PC-3 (cell line): ENCODE measurements at regions not wholly inside any gene's neighbourhood (a gene's known extent, or its start where the extent isn't known, plus 50 kb on each side); places are given as distances from the start of the nearest gene placed in this dataset.

Experiments
- ATAC-seq: fragments of 200-7000 bp; cut with Tn5 transposase; 2 replicates; pipeline ENCODE4 v1.9.1; 2020; ENCODE audit warnings: mild to moderate bottlenecking, moderate library complexity
- BruUV-seq: library from RNA; stranded (reverse); fragments of 400-500 nt; replicated peaks from 2 replicates; lab custom pipeline; 2021; lab: Mats Ljungman, UMichigan
- CTCF ChIA-PET: fragments of 300-600 bp; sonication (Branson Sonifier 250); formaldehyde crosslinking; loops from one replicate; lab custom pipeline; 2022; ENCODE audit warnings: antibody characterized with exemption; lab: Charles Lee
- POLR2A ChIA-PET: fragments of 300-600 bp; sonication (Branson Sonifier 250); formaldehyde crosslinking; loops from one replicate; lab custom pipeline; 2022; ENCODE audit warnings: antibody characterized with exemption; ENCODE audit not compliant: unreplicated experiment; lab: Charles Lee
- DNase-seq: peaks from one replicate; pipeline ENCODE4 v3.0.0-alpha.2; 2015
- H2AFZ ChIP-seq: fragments of 300-600 bp; sonication (generic); 2 replicates; pipeline ENCODE4 v1.6.0; 2016; ENCODE audit warnings: antibody characterized with exemption, low read length
- H3F3A ChIP-seq: fragments of 300-600 bp; sonication (generic); one replicate; pipeline ENCODE4 v1.6.0; 2017; ENCODE audit warnings: antibody characterized with exemption, low read length, control low read depth, mild to moderate bottlenecking; ENCODE audit not compliant: unreplicated experiment
- H3K27ac ChIP-seq: fragments of 300-600 bp; sonication (generic); 2 replicates; pipeline ENCODE4 v1.5.1; 2016; ENCODE audit warnings: mild to moderate bottlenecking, low read length
- H3K27me3 ChIP-seq: fragments of 300-600 bp; sonication (generic); 2 replicates; pipeline ENCODE4 v1.6.1; 2016; ENCODE audit warnings: low read length, mixed read lengths
- H3K36me3 ChIP-seq: fragments of 300-600 bp; sonication (generic); 2 replicates; pipeline ENCODE4 v1.6.1; 2016; ENCODE audit warnings: low read depth, mixed run types, low read length, mixed read lengths
- H3K4me1 ChIP-seq: fragments of 300-600 bp; sonication (generic); 2 replicates; pipeline ENCODE4 v1.5.1; 2016; ENCODE audit warnings: low read length; ENCODE audit not compliant: insufficient read depth
- H3K4me2 ChIP-seq: fragments of 300-600 bp; sonication (generic); 2 replicates; pipeline ENCODE4 v1.6.0; 2016; ENCODE audit warnings: low read length
- H3K4me3 ChIP-seq: fragments of 300-600 bp; sonication (generic); 2 replicates; pipeline ENCODE4 v1.5.1; 2016; ENCODE audit warnings: mild to moderate bottlenecking, low read length, mixed read lengths
- H3K79me2 ChIP-seq: fragments of 300-600 bp; sonication (generic); 2 replicates; pipeline ENCODE4 v1.6.1; 2017; ENCODE audit warnings: low read length, mixed read lengths
- H3K9ac ChIP-seq: fragments of 300-600 bp; sonication (generic); 2 replicates; pipeline ENCODE4 v1.6.0; 2016; ENCODE audit warnings: mild to moderate bottlenecking, low read length
- H3K9me2 ChIP-seq: fragments of 300-600 bp; sonication (generic); replicated peaks from 2 replicates; pipeline ENCODE4 v1.6.1; 2016; ENCODE audit warnings: mixed run types, low read length, mixed read lengths
- H3K9me3 ChIP-seq: fragments of 300-600 bp; sonication (generic); 2 replicates; pipeline ENCODE4 v1.6.1; 2016; ENCODE audit warnings: low read length, mixed read lengths
- H4K20me1 ChIP-seq: fragments of 300-600 bp; sonication (generic); 2 replicates; pipeline ENCODE4 v1.6.1; 2016; ENCODE audit warnings: low read length, mixed read lengths
- EZH2 ChIP-seq: fragments of 300-600 bp; sonication (generic); IDR thresholded peaks from one replicate; pipeline ENCODE4 v1.6.1; 2017; ENCODE audit warnings: antibody characterized with exemption, mild to moderate bottlenecking, low read length; ENCODE audit not compliant: unreplicated experiment
- EZH2phosphoT487 ChIP-seq: fragments of 300-600 bp; sonication (generic); IDR thresholded peaks from 2 replicates; pipeline ENCODE4 v1.6.1; 2018; ENCODE audit warnings: mild to moderate bottlenecking, antibody characterized with exemption, low read length, borderline replicate concordance
- intact Hi-C: fragments of 100-400 bp; cut with micrococcal nuclease; formaldehyde crosslinking; loops from 2 replicates; pipeline ENCODE4 v1.9.0; 2023
- TF ChIP-seq, protein P1 (sequence below): fragments of 300-600 bp; sonication (generic); conservative IDR thresholded peaks from 2 replicates; pipeline ENCODE4 v1.5.1; 2017; ENCODE audit warnings: antibody characterized with exemption, low read depth, mild to moderate bottlenecking, low read length

GRCh38 chrX:122857734-122858133 lies 326.3 kb upstream of the GRIA3 start:
- ChIA-PET POLR2A (no interaction called here), CTCF (no interaction called here)
- H3K4me1 ChIP-seq = no peaks in the 10 kb centered on the region
- no peaks in the 10 kb centered on the region for H3K27me3 ChIP-seq
- H4K20me1 ChIP-seq = no peaks in the 10 kb centered on the region
- no peak overlapping the region for H3K9ac ChIP-seq
- H3K36me3 ChIP-seq = no peaks in the 10 kb centered on the region
- intact Hi-C loops = no loop called here
- H3K79me2 ChIP-seq = no peaks in the 10 kb centered on the region
- no peaks in the 10 kb centered on the region for H3K9me2 ChIP-seq
- H3K9me3 ChIP-seq = no peaks in the 10 kb centered on the region
- H3K4me2 ChIP-seq = no peak overlapping the region
- H3K4me3 ChIP-seq = no peak overlapping the region
- ATAC-seq (no peak), DNase-seq (no peak)
- no peaks in the 10 kb centered on the region for H3F3A ChIP-seq
- BruUV-seq = no TSS peak
- TF ChIP-seq, protein P1, sequence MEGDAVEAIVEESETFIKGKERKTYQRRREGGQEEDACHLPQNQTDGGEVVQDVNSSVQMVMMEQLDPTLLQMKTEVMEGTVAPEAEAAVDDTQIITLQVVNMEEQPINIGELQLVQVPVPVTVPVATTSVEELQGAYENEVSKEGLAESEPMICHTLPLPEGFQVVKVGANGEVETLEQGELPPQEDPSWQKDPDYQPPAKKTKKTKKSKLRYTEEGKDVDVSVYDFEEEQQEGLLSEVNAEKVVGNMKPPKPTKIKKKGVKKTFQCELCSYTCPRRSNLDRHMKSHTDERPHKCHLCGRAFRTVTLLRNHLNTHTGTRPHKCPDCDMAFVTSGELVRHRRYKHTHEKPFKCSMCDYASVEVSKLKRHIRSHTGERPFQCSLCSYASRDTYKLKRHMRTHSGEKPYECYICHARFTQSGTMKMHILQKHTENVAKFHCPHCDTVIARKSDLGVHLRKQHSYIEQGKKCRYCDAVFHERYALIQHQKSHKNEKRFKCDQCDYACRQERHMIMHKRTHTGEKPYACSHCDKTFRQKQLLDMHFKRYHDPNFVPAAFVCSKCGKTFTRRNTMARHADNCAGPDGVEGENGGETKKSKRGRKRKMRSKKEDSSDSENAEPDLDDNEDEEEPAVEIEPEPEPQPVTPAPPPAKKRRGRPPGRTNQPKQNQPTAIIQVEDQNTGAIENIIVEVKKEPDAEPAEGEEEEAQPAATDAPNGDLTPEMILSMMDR = no peak
- TF ChIP-seq EZH2 (no peak), EZH2phosphoT487 (no peak)
- no peak overlapping the region for H3K27ac ChIP-seq
- no peak overlapping the region for H2AFZ ChIP-seq

- no peak overlapping the region for H3K4me3 ChIP-seq
- no peak overlapping the region for H3K9ac ChIP-seq
- H3K79me2 ChIP-seq = no peaks in the 10 kb centered on the region
- H4K20me1 ChIP-seq = no peaks in the 10 kb centered on the region
- ChIA-PET POLR2A (no interaction called here), CTCF (no interaction called here)
- no peak overlapping the region for H3K27ac ChIP-seq
- no TSS peak for BruUV-seq
- H3K9me2 ChIP-seq = no peaks in the 10 kb centered on the region
- no peak overlapping the region for H2AFZ ChIP-seq
- no peak overlapping the region for H3K4me2 ChIP-seq
- no peak for DNase-seq
- no peaks in the 10 kb centered on the region for H3K9me3 ChIP-seq
- H3K4me1 ChIP-seq = no peaks in the 10 kb centered on the region
- H3F3A ChIP-seq = no peaks in the 10 kb centered on the region
- no peak for TF ChIP-seq EZH2
- no peak for TF ChIP-seq EZH2phosphoT487
- TF ChIP-seq, protein P1 = no peak
- ATAC-seq = no peak
- no peaks in the 10 kb centered on the region for H3K27me3 ChIP-seq
- intact Hi-C loops = no loop called here
- H3K36me3 ChIP-seq = no peaks in the 10 kb centered on the region
These were observed 321.0 kb upstream of the GRIA3 start for GRCh38 chrX:122863067-122863466.

DNA sequence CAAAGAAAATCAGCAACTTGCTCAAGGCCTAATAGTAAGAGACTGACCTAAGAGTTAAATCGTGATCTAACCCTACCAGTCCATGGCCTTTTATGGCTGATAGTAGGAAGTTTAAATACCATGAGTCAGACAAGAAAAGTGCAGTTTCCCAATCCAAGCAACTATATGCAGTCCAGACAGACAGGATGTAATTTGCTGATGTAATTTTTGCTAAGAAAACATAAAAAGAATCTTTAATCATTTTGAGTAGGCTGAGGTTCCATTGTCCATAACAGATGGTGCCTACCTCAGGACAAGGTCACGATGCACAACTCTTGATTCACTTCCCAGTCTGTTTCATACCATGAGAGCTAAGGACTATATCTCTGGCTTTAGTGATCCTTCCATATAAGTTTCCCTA lies 317.5 kb upstream of the GRIA3 start:
- Histone ChIP-seq H2AFZ (no peak overlapping the region), H3K4me3 (no peak overlapping the region), H4K20me1 (no peaks in the 10 kb centered on the region), H3K4me2 (no peak overlapping the region), H3K27ac (no peak overlapping the region), H3K36me3 (no peaks in the 10 kb centered on the region), H3K4me1 (no peaks in the 10 kb centered on the region), H3K79me2 (no peaks in the 10 kb centered on the region), H3K9me3 (no peaks in the 10 kb centered on the region), H3F3A (no peaks in the 10 kb centered on the region), H3K9ac (no peak overlapping the region), H3K9me2 (no peaks in the 10 kb centered on the region), H3K27me3 (no peaks in the 10 kb centered on the region)
- TF ChIP-seq EZH2 = no peak
- TF ChIP-seq EZH2phosphoT487 = no peak
- TF ChIP-seq, protein P1 = no peak
- ChIA-PET POLR2A (no interaction called here), CTCF (no interaction called here)
- no TSS peak for BruUV-seq
- ATAC-seq = no peak
- DNase-seq = peak; percentile 32
- intact Hi-C loops = no loop called here
